ENCODE measurements at regions not wholly inside any gene's neighbourhood (a gene's known extent, or its start where the extent isn't known, plus 50 kb on each side); places are given as distances from the start of the nearest gene placed in this dataset.

GRCh38 chr5:71949772-71950171 lies 157.5 kb upstream of the MAP1B start:
- Histone ChIP-seq H3K4me3 (ENCODE audit: low read depth, low read length) (no peak overlapping the region), H3K27me3 (ENCODE audit: control insufficient read depth, insufficient read depth, low read length) (no peaks in the 10 kb centered on the region), H3K9me3 (ENCODE audit: control insufficient read depth, insufficient read depth, low read length) (peaks cover 4% of the 10 kb centered on the region), H3K36me3 (ENCODE audit: control insufficient read depth, insufficient read depth, low read length) (no peaks in the 10 kb centered on the region), H3K4me1 (ENCODE audit: control insufficient read depth, insufficient read depth, low read length) (no peaks in the 10 kb centered on the region), H3K27ac (ENCODE audit: low read depth, low read length) (no peak overlapping the region)
- DNase-seq (ENCODE audit: low read depth in 4 of 6, low spot score in 6 of 6), result no peak
- 92% methylated on average over 2 of the region's 5 CpGs for WGBS (ENCODE audit: insufficient coverage)

GRCh38 chr5:71953866-71954265 lies 153.4 kb upstream of the MAP1B start:
- Histone ChIP-seq H3K36me3 (ENCODE audit: control insufficient read depth, insufficient read depth, low read length) (no peaks in the 10 kb centered on the region), H3K4me1 (ENCODE audit: control insufficient read depth, insufficient read depth, low read length) (peaks cover 5% of the 10 kb centered on the region), H3K4me3 (ENCODE audit: low read depth, low read length) (no peak overlapping the region), H3K9me3 (ENCODE audit: control insufficient read depth, insufficient read depth, low read length) (peaks cover under 1% of the 10 kb centered on the region), H3K27me3 (ENCODE audit: control insufficient read depth, insufficient read depth, low read length) (no peaks in the 10 kb centered on the region), H3K27ac (ENCODE audit: low read depth, low read length) (no peak overlapping the region)
- DNase-seq (ENCODE audit: low read depth in 4 of 6, low spot score in 6 of 6), result peak in 2 of 6 donors; percentile 27 to 66
- WGBS (ENCODE audit: insufficient coverage), result 63% methylated on average over 2 of the region's 8 CpGs

- H3K27me3 ChIP-seq (ENCODE audit: control insufficient read depth, insufficient read depth, low read length), result no peaks in the 10 kb centered on the region
- DNase-seq (ENCODE audit: low read depth in 4 of 6, low spot score in 6 of 6), result no peak
- 85% methylated on average over 4 of the region's 4 CpGs for WGBS (ENCODE audit: insufficient coverage)
Measured at GRCh38 chr5:71954329-71954728, 152.9 kb upstream of the MAP1B start.

GRCh38 chr5:71955723-71956122 lies 151.6 kb upstream of the MAP1B start:
- peaks cover 5% of the 10 kb centered on the region for H3K4me1 ChIP-seq (ENCODE audit: control insufficient read depth, insufficient read depth, low read length)
- H3K27me3 ChIP-seq (ENCODE audit: control insufficient read depth, insufficient read depth, low read length), result no peaks in the 10 kb centered on the region
- DNase-seq (ENCODE audit: low read depth in 4 of 6, low spot score in 6 of 6), result peak in 1 of 6 donors; percentile 36
- WGBS (ENCODE audit: insufficient coverage), result 90% methylated on average over 8 of the region's 9 CpGs
- no peaks in the 10 kb centered on the region for H3K9me3 ChIP-seq (ENCODE audit: control insufficient read depth, insufficient read depth, low read length)
- H3K4me3 ChIP-seq (ENCODE audit: low read depth, low read length), result no peak overlapping the region
- no peak overlapping the region for H3K27ac ChIP-seq (ENCODE audit: low read depth, low read length)
- H3K36me3 ChIP-seq (ENCODE audit: control insufficient read depth, insufficient read depth, low read length), result no peaks in the 10 kb centered on the region

More at GRCh38 chr5:71954329-71954728, 152.9 kb upstream of the MAP1B start:
- Histone ChIP-seq H3K4me1 (ENCODE audit: control insufficient read depth, insufficient read depth, low read length) (peaks cover 5% of the 10 kb centered on the region), H3K4me3 (ENCODE audit: low read depth, low read length) (no peak overlapping the region), H3K9me3 (ENCODE audit: control insufficient read depth, insufficient read depth, low read length) (no peaks in the 10 kb centered on the region), H3K27ac (ENCODE audit: low read depth, low read length) (no peak overlapping the region), H3K36me3 (ENCODE audit: control insufficient read depth, insufficient read depth, low read length) (no peaks in the 10 kb centered on the region)

GRCh38 chr5:71957292-71957898 lies 149.9 kb upstream of the MAP1B start:
- WGBS (ENCODE audit: insufficient coverage), result no CpG with 5 or more reads among the region's 5 CpGs
- peak in 1 of 6 donors; percentile 36 for DNase-seq (ENCODE audit: low read depth in 4 of 6, low spot score in 6 of 6)
- H3K4me1 ChIP-seq (ENCODE audit: control insufficient read depth, insufficient read depth, low read length), result peaks cover 5% of the 10 kb centered on the region
- no peaks in the 10 kb centered on the region for H3K9me3 ChIP-seq (ENCODE audit: control insufficient read depth, insufficient read depth, low read length)
- H3K27ac ChIP-seq (ENCODE audit: low read depth, low read length), result no peak overlapping the region
- H3K27me3 ChIP-seq (ENCODE audit: control insufficient read depth, insufficient read depth, low read length), result no peaks in the 10 kb centered on the region
- no peak overlapping the region for H3K4me3 ChIP-seq (ENCODE audit: low read depth, low read length)
- no peaks in the 10 kb centered on the region for H3K36me3 ChIP-seq (ENCODE audit: control insufficient read depth, insufficient read depth, low read length)

GRCh38 chr5:71960195-71960594 lies 147.1 kb upstream of the MAP1B start:
- Histone ChIP-seq H3K4me1 (ENCODE audit: control insufficient read depth, insufficient read depth, low read length) (peaks cover 5% of the 10 kb centered on the region), H3K4me3 (ENCODE audit: low read depth, low read length) (no peak overlapping the region), H3K27me3 (ENCODE audit: control insufficient read depth, insufficient read depth, low read length) (no peaks in the 10 kb centered on the region), H3K27ac (ENCODE audit: low read depth, low read length) (no peak overlapping the region), H3K9me3 (ENCODE audit: control insufficient read depth, insufficient read depth, low read length) (no peaks in the 10 kb centered on the region), H3K36me3 (ENCODE audit: control insufficient read depth, insufficient read depth, low read length) (no peaks in the 10 kb centered on the region)
- 90% methylated on average over 3 of the region's 4 CpGs for WGBS (ENCODE audit: insufficient coverage)
- DNase-seq (ENCODE audit: low read depth in 4 of 6, low spot score in 6 of 6), result no peak

- Histone ChIP-seq H3K9me3 (ENCODE audit: control insufficient read depth, insufficient read depth, low read length) (no peaks in the 10 kb centered on the region), H3K27ac (ENCODE audit: low read depth, low read length) (no peak overlapping the region), H3K4me1 (ENCODE audit: control insufficient read depth, insufficient read depth, low read length) (peaks cover under 1% of the 10 kb centered on the region), H3K27me3 (ENCODE audit: control insufficient read depth, insufficient read depth, low read length) (no peaks in the 10 kb centered on the region), H3K36me3 (ENCODE audit: control insufficient read depth, insufficient read depth, low read length) (no peaks in the 10 kb centered on the region), H3K4me3 (ENCODE audit: low read depth, low read length) (no peak overlapping the region)
- 100% methylated on average over 2 of the region's 7 CpGs for WGBS (ENCODE audit: insufficient coverage)
- peak in 1 of 6 donors; percentile 62 for DNase-seq (ENCODE audit: low read depth in 4 of 6, low spot score in 6 of 6)
Measured at GRCh38 chr5:71961786-71962185, 145.5 kb upstream of the MAP1B start.

- Histone ChIP-seq H3K9me3 (ENCODE audit: control insufficient read depth, insufficient read depth, low read length) (no peaks in the 10 kb centered on the region), H3K27me3 (ENCODE audit: control insufficient read depth, insufficient read depth, low read length) (no peaks in the 10 kb centered on the region), H3K36me3 (ENCODE audit: control insufficient read depth, insufficient read depth, low read length) (no peaks in the 10 kb centered on the region), H3K4me3 (ENCODE audit: low read depth, low read length) (no peak overlapping the region), H3K27ac (ENCODE audit: low read depth, low read length) (no peak overlapping the region), H3K4me1 (ENCODE audit: control insufficient read depth, insufficient read depth, low read length) (no peaks in the 10 kb centered on the region)
- WGBS (ENCODE audit: insufficient coverage), result no CpG with 5 or more reads among the region's 2 CpGs
- DNase-seq (ENCODE audit: low read depth in 4 of 6, low spot score in 6 of 6), result no peak
Measured at GRCh38 chr5:71969460-71969859, 137.8 kb upstream of the MAP1B start.

- Histone ChIP-seq H3K27ac (ENCODE audit: low read depth, low read length) (no peak overlapping the region), H3K27me3 (ENCODE audit: control insufficient read depth, insufficient read depth, low read length) (no peaks in the 10 kb centered on the region), H3K36me3 (ENCODE audit: control insufficient read depth, insufficient read depth, low read length) (no peaks in the 10 kb centered on the region), H3K9me3 (ENCODE audit: control insufficient read depth, insufficient read depth, low read length) (no peaks in the 10 kb centered on the region), H3K4me3 (ENCODE audit: low read depth, low read length) (no peak overlapping the region), H3K4me1 (ENCODE audit: control insufficient read depth, insufficient read depth, low read length) (no peaks in the 10 kb centered on the region)
- 85% methylated on average over 2 of the region's 2 CpGs for WGBS (ENCODE audit: insufficient coverage)
- DNase-seq (ENCODE audit: low read depth in 4 of 6, low spot score in 6 of 6), result no peak
Measured at GRCh38 chr5:71971862-71972261, 135.4 kb upstream of the MAP1B start.

GRCh38 chr5:71972777-71973473 lies 134.3 kb upstream of the MAP1B start:
- whole genome bisulfite sequencing (ENCODE audit: insufficient coverage), result 94% methylated on average over 6 of the region's 8 CpGs
- Histone ChIP-seq H3K27ac (ENCODE audit: low read depth, low read length) (no peak overlapping the region), H3K4me1 (ENCODE audit: control insufficient read depth, insufficient read depth, low read length) (no peaks in the 10 kb centered on the region), H3K27me3 (ENCODE audit: control insufficient read depth, insufficient read depth, low read length) (no peaks in the 10 kb centered on the region), H3K36me3 (ENCODE audit: control insufficient read depth, insufficient read depth, low read length) (no peaks in the 10 kb centered on the region), H3K4me3 (ENCODE audit: low read depth, low read length) (no peak overlapping the region), H3K9me3 (ENCODE audit: control insufficient read depth, insufficient read depth, low read length) (no peaks in the 10 kb centered on the region)
- DNase-seq (ENCODE audit: low read depth in 4 of 6, low spot score in 6 of 6), result no peak

Data from spinal cord (tissue), 9 donors.